ENCODE measurements at regions not wholly inside any gene's neighbourhood (a gene's known extent, or its start where the extent isn't known, plus 50 kb on each side); places are given as distances from the start of the nearest gene placed in this dataset.

DNA sequence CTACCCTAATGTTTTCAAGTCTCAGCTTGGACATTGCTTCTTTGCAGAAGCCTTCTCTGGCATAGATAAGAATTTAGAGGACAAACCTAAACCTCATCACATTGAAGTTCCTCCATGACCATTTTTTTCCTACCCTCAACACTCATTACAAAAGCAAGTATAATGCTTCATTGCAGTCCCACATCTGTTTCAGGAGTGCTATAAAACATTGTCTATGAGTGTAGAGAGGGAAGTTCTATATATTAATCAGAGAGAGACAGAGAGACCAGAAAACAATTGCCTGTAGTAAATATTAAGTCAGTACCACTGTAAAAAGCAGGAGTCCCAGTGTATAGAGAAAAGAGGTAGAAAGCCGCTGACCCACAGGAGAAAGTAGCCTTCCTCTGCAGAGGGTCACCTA, 149.7 kb downstream of the PRELID2 start:
- TF ChIP-seq CTCF (IDR thresholded peaks at IDR 0.05) = no peak

DNA sequence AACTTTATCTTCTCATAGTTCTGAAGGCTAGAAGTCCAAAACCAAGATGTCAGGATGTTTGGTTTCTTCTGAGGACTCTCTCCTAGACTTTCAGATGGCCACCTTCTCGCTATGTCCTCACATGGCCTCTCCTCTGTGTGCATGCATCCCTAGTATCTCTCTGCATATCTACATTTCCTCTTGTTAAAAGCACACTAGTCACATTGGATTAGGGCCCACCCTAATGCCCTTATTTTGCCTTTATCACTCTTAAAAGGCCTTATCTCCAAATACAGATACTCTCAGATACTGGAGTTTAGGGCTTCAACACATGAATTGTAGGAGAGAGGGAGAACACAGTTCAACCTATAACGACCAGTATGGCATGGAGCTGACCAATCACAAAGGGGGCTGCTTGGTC, 151.7 kb downstream of the PRELID2 start:
- no peak for TF ChIP-seq CTCF (IDR thresholded peaks at IDR 0.05)

DNA sequence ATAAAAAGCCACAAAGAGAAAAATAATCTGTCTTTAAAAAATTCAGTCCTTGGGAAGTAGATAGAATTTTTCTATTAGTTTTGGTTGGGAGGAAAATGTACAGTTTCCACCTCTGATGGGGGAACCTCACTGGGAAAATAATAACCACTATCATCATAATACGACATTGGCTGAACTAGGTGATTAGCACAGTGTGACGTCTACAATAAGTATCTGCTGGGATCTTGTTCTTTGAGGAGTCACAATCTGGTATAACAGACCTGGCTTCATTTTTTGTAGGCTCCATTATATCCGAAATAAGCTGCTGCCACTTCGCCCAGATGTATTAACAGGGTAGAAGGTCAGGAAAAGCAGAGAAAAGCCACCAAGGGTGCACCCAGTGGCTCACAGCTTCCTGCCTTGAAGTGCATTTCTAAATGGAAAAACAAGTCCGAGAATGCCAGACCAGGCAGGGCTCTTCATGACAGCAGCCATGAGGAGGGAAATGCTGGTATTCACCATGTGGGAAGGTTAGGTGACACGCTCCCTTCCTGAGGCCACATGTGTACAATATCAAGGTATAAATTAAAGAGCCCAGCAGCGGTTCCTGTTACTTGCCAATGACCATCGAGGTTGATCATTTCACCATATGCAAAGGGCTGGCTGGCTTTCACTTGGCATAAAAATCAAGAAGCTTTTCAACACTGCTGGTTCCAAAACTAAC, 152.8 kb downstream of the PRELID2 start:
- TF ChIP-seq CTCF (IDR thresholded peaks at IDR 0.05) = no peak

DNA sequence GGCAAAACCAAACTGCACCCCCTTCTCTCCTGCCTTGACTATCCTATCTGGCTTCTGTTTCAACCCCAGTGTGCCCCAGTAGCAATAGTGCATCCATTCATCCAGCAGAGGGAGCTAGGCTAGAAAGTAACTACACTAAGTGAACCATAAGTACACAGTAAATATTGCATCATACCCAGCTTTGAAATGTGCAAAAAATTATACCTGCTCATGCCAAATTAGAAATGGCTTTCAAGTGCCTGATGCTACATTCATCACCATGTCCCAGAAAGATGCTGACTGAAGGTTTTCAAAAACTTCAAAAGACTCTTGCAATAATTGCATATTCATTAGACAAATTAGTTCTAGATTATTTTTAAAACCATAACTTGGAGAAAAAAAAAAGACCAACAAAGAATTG, 153.5 kb downstream of the PRELID2 start:
- TF ChIP-seq CTCF (IDR thresholded peaks at IDR 0.05) = peak; percentile 90

- no peak for TF ChIP-seq CTCF (IDR thresholded peaks at IDR 0.05)
These were observed 153.9 kb downstream of the PRELID2 start for GRCh38 chr5:145681216-145681615.

- no peak for TF ChIP-seq CTCF (IDR thresholded peaks at IDR 0.05)
These were observed 154.4 kb downstream of the PRELID2 start for GRCh38 chr5:145680767-145681166.

- TF ChIP-seq CTCF (IDR thresholded peaks at IDR 0.05) = no peak
These were observed 155.0 kb downstream of the PRELID2 start for GRCh38 chr5:145680169-145680568.

- TF ChIP-seq CTCF (IDR thresholded peaks at IDR 0.05) = no peak
These were observed 156.9 kb downstream of the PRELID2 start for GRCh38 chr5:145678255-145678654.

All from LNCAP (cell line).